ENCODE measurements at regions not wholly inside any gene's neighbourhood (a gene's known extent, or its start where the extent isn't known, plus 50 kb on each side); places are given as distances from the start of the nearest gene placed in this dataset.

- TF ChIP-seq POLR2AphosphoS5 (IDR thresholded peaks at IDR 0.05; ENCODE audit: insufficient read depth in 1 of 2, low read depth in 1 of 2): no peak
- TF ChIP-seq CTCF (IDR thresholded peaks at IDR 0.05): no peak
Observed at GRCh38 chr22:27327497-27327896, 474.1 kb downstream of the MN1 start.

Data from vagina (tissue), 2 donors.